PC-9 (cell line): ENCODE measurements at regions not wholly inside any gene's neighbourhood (a gene's known extent, or its start where the extent isn't known, plus 50 kb on each side); places are given as distances from the start of the nearest gene placed in this dataset.
"Not testable (repeated sequence)": the region's sequence is repeated elsewhere in the genome, so short reads cannot be mapped to it uniquely, and the experiment has no call there.

Source experiments
- CTCF ChIP-seq: fragments of 200-600 bp; sonication (generic); conservative IDR thresholded peaks from 2 replicates; pipeline ENCODE4 v1.6.1; 2017; ENCODE audit warnings: mixed run types, antibody characterized with exemption, mild to moderate bottlenecking, moderate library complexity
- EZH2 ChIP-seq: fragments of 200-600 bp; sonication (generic); IDR thresholded peaks from 2 replicates; pipeline ENCODE4 v1.8.0; 2017; ENCODE audit warnings: antibody characterized with exemption, low read depth

DNA sequence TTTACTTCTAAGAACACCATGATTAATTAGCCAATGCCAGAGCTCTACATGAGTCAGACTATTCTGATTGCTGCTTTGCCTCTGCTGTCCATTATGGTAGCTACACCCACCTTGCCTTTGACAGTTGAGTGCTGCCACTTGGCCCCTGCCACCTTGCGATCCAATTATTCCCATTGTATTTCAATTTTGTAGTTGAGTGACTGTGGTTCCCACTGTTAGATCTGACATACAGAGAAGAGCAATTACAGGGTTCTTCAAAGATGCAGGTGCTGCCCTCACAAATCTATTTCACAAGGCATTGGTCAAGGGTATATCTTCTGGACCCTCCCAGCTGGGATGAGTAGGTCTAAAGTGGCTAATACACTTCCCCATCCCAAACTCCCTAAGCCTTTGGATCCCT, 161.1 kb downstream of the EPM2A start:
- not testable (repeated sequence) for TF ChIP-seq CTCF, EZH2
